Neuronal stem cell (in vitro differentiated cells): ENCODE measurements at regions not wholly inside any gene's neighbourhood (a gene's known extent, or its start where the extent isn't known, plus 50 kb on each side); places are given as distances from the start of the nearest gene placed in this dataset.

Experiments used
- DNase-seq: peaks from one replicate; pipeline ENCODE4 v3.0.0-alpha.2; 2013; ENCODE audit warnings: low spot score
- H2AFZ ChIP-seq: one replicate; pipeline ENCODE4 v1.6.1; 2013; ENCODE audit warnings: mild to moderate bottlenecking, low read length, inconsistent platforms
- H2AK5ac ChIP-seq: 2 replicates; pipeline ENCODE4 v1.6.1; 2013; ENCODE audit warnings: low read depth, mild to moderate bottlenecking, inconsistent platforms, low read length, moderate library complexity, mixed read lengths
- H2BK120ac ChIP-seq: 2 replicates; pipeline ENCODE4 v1.6.1; 2013; ENCODE audit warnings: low read depth, mild to moderate bottlenecking, inconsistent platforms, low read length, moderate library complexity, mixed read lengths
- H2BK12ac ChIP-seq: one replicate; pipeline ENCODE4 v1.6.1; 2013; ENCODE audit warnings: low read length, inconsistent platforms
- H2BK15ac ChIP-seq: 2 replicates; pipeline ENCODE4 v1.6.1; 2013; ENCODE audit warnings: mild to moderate bottlenecking, low read length, inconsistent platforms, mixed read lengths
- H2BK5ac ChIP-seq: one replicate; pipeline ENCODE4 v1.6.1; 2013; ENCODE audit warnings: inconsistent platforms, mild to moderate bottlenecking, low read length, moderate library complexity
- H3K14ac ChIP-seq: one replicate; pipeline ENCODE4 v1.6.1; 2013; ENCODE audit warnings: low read length, inconsistent platforms
- H3K18ac ChIP-seq: 2 replicates; pipeline ENCODE4 v1.6.1; 2013; ENCODE audit warnings: low read length, inconsistent platforms
- H3K23ac ChIP-seq: 2 replicates; pipeline ENCODE4 v1.6.1; 2013; ENCODE audit warnings: low read depth, mild to moderate bottlenecking, mixed read lengths, low read length, inconsistent platforms; ENCODE audit not compliant: poor library complexity
- H3K27ac ChIP-seq: replicated peaks from 3 replicates; pipeline ENCODE4 v1.5.1; 2013; ENCODE audit warnings: low read length, inconsistent platforms
- H3K27me3 ChIP-seq, 3 experiments: 2 replicates each; pipeline ENCODE4 v1.6.1; 2013; ENCODE audit warnings: low read length in 3 of 3, mild to moderate bottlenecking in 2 of 3, inconsistent platforms in 1 of 3, low read depth in 1 of 3, mixed read lengths in 1 of 3, moderate library complexity in 1 of 3; ENCODE audit not compliant: control insufficient read depth in 3 of 3, insufficient read depth in 3 of 3
- H3K36me3 ChIP-seq, 2 donors: replicated peaks in 1 of 2; 2 replicates each; pipeline ENCODE4 v1.6.1; 2013; ENCODE audit warnings: low read length in 2 of 2; ENCODE audit not compliant: control insufficient read depth in 2 of 2, insufficient read depth in 2 of 2
- H3K4ac ChIP-seq: 2 replicates; pipeline ENCODE4 v1.6.1; 2013; ENCODE audit warnings: inconsistent platforms, mild to moderate bottlenecking, low read length, moderate library complexity
- H3K4me1 ChIP-seq, 2 donors: 1 replicate in 1 of 2; 2 replicates in 1 of 2; pipeline ENCODE4 v1.6.1; 2013; ENCODE audit warnings: low read length in 2 of 2, low read depth in 1 of 2; ENCODE audit not compliant: control insufficient read depth in 2 of 2, insufficient read depth in 1 of 2
- H3K4me2 ChIP-seq: one replicate; pipeline ENCODE4 v1.6.1; 2013; ENCODE audit warnings: mild to moderate bottlenecking, low read length, inconsistent platforms; ENCODE audit not compliant: insufficient read depth, poor library complexity, severe bottlenecking
- H3K4me3 ChIP-seq, 2 donors: 2 replicates each; pipeline ENCODE4 v1.5.1; 2013; ENCODE audit warnings: low read length in 2 of 2, mild to moderate bottlenecking in 2 of 2, inconsistent platforms in 1 of 2, moderate library complexity in 1 of 2
- H3K79me1 ChIP-seq: one replicate; pipeline ENCODE4 v1.6.1; 2013; ENCODE audit warnings: low read depth, mild to moderate bottlenecking, inconsistent platforms, low read length, moderate library complexity
- H3K9ac ChIP-seq: one replicate; pipeline ENCODE4 v1.6.1; 2013; ENCODE audit warnings: mild to moderate bottlenecking, low read depth, low read length, inconsistent platforms; ENCODE audit not compliant: poor library complexity
- H3K9me3 ChIP-seq, 2 donors: replicated peaks in 1 of 2; 2 replicates each; pipeline versions ENCODE3 to v1.6.1; 2013; ENCODE audit warnings: low read length in 2 of 2, mild to moderate bottlenecking in 2 of 2, inconsistent platforms in 1 of 2, low read depth in 1 of 2, mixed read lengths in 1 of 2, moderate library complexity in 1 of 2; ENCODE audit not compliant: control insufficient read depth in 2 of 2, insufficient read depth in 1 of 2
- H4K8ac ChIP-seq: one replicate; pipeline ENCODE4 v1.6.1; 2013; ENCODE audit warnings: low read depth, mild to moderate bottlenecking, inconsistent platforms, low read length, moderate library complexity
- H4K91ac ChIP-seq: one replicate; pipeline ENCODE4 v1.6.1; 2013; ENCODE audit warnings: low read length, low read depth, mild to moderate bottlenecking, inconsistent platforms; ENCODE audit not compliant: poor library complexity
- WGBS, 2 donors: extraction: QIAGEN DNeasy Blood & Tissue Kit; methylation state at CpG; one replicate each; pipeline ENCODE4 v1.1.7; 2013; ENCODE audit warnings: missing lambda C conversion rate in 2 of 2, mixed read lengths in 1 of 2; ENCODE audit not compliant: insufficient read length in 2 of 2, insufficient replicate concordance in 1 of 2; ENCODE audit errors: extremely low coverage in 2 of 2; 5-methylcytosine and 5-hydroxymethylcytosine counted together

DNA sequence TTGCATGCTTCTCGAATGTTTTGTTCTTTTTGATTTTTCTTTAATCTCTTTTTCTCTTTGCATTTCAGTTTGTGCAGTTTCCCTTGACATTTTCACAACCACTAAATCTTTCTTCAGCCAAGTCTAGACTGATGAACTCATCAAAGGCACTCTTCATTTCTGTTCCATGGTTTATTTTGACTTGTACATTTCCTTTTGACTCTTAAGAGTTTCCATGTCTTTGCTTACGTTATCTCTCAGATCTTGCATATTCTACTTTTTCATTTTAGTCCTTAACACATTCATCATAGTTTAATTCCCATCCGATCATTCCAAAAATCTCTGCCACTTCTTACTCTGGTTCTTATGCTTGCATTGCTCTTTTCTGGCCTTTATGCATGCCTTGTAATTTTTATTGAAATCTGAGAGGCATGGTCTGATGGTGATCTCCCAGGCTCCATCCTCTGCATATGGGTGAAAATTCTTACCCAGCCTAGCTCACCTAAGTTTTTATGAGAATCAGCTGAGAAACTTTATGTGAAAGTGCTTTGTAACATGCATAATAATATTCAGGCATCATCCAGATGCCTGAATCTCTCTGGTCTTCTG, 202.8 kb upstream of the IGFBP3 start:
- Histone ChIP-seq H3K9ac (no peak overlapping the region), H2AK5ac (no peak overlapping the region), H3K4me3 (no peak overlapping the region), H3K4me1 (no peaks in the 10 kb centered on the region), H3K79me1 (no peaks in the 10 kb centered on the region), H3K27me3 (no peaks in the 10 kb centered on the region), H2AFZ (no peak overlapping the region), H3K23ac (no peak overlapping the region), H3K9me3 (no peaks in the 10 kb centered on the region), H3K36me3 (no peaks in the 10 kb centered on the region), H3K14ac (no peak overlapping the region), H3K4ac (no peak overlapping the region), H2BK5ac (no peak overlapping the region), H3K4me2 (no peak overlapping the region), H3K27ac (no peak overlapping the region), H2BK12ac (no peak overlapping the region), H3K18ac (no peak overlapping the region), H4K8ac (no peak overlapping the region), H2BK120ac (no peak overlapping the region), H2BK15ac (no peak overlapping the region), H4K91ac (no peak overlapping the region)
- no CpG with 5 or more reads among the region's 3 CpGs for WGBS, 2 donors
- DNase-seq: no peak

DNA sequence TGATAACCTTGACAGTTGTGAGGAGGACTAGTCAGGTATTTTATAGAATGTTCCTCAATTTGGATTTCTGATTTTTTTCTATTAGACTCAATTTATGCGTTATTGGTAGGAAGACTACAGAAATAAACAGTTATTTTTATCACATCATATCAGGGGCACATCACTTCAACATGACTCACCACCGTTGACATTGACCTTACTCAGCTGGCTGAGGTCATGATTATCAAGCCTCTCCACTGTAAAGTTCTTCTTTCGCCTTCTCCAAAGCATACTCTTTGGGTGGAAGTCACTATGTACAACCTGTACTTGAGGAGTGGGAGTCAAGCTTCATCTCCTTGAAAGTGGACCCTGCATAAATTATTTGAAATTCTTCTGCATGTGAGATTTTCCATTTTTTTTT, 194.3 kb upstream of the IGFBP3 start:
- Histone ChIP-seq H2BK5ac (no peak overlapping the region), H3K79me1 (no peaks in the 10 kb centered on the region), H3K36me3 (no peaks in the 10 kb centered on the region), H3K4me3 (no peak overlapping the region), H3K9ac (no peak overlapping the region), H3K14ac (no peak overlapping the region), H3K27ac (no peak overlapping the region), H3K4me1 (no peaks in the 10 kb centered on the region), H3K4me2 (no peak overlapping the region), H2AK5ac (no peak overlapping the region), H3K9me3 (no peaks in the 10 kb centered on the region), H3K18ac (no peak overlapping the region), H4K91ac (no peak overlapping the region), H3K23ac (no peak overlapping the region), H3K4ac (no peak overlapping the region), H2BK12ac (no peak overlapping the region), H2AFZ (no peak overlapping the region), H2BK15ac (no peak overlapping the region), H4K8ac (no peak overlapping the region), H3K27me3 (no peaks in the 10 kb centered on the region), H2BK120ac (no peak overlapping the region)
- no peak for DNase-seq
- whole genome bisulfite sequencing, 2 donors: no CpG with 5 or more reads among the region's 3 CpGs

- no peak overlapping the region for H3K27ac ChIP-seq
- H2AFZ ChIP-seq: no peak overlapping the region
- H3K18ac ChIP-seq: no peak overlapping the region
- H3K4ac ChIP-seq: no peak overlapping the region
- no peak overlapping the region for H2BK5ac ChIP-seq
- H2BK12ac ChIP-seq: no peak overlapping the region
- no peak for DNase-seq
- H2BK120ac ChIP-seq: no peak overlapping the region
- no peak overlapping the region for H4K8ac ChIP-seq
- no peak overlapping the region for H2AK5ac ChIP-seq
- H3K14ac ChIP-seq: no peak overlapping the region
- H3K9ac ChIP-seq: no peak overlapping the region
- H3K4me2 ChIP-seq: no peak overlapping the region
- no peaks in the 10 kb centered on the region for H3K79me1 ChIP-seq
- no peaks in the 10 kb centered on the region for H3K36me3 ChIP-seq
- H3K4me3 ChIP-seq: no peak overlapping the region
- no peak overlapping the region for H3K23ac ChIP-seq
- no peaks in the 10 kb centered on the region for H3K27me3 ChIP-seq
- no CpG with 5 or more reads among the region's 4 CpGs for WGBS, 2 donors
- peaks cover 1 to 7% of the 10 kb centered on the region in 2 donors for H3K9me3 ChIP-seq
- peaks cover 5% of the 10 kb centered on the region in 2 donors for H3K4me1 ChIP-seq
- no peak overlapping the region for H2BK15ac ChIP-seq
- H4K91ac ChIP-seq: no peak overlapping the region
Observed at GRCh38 chr7:46109437-46109836, 188.4 kb upstream of the IGFBP3 start.

DNA sequence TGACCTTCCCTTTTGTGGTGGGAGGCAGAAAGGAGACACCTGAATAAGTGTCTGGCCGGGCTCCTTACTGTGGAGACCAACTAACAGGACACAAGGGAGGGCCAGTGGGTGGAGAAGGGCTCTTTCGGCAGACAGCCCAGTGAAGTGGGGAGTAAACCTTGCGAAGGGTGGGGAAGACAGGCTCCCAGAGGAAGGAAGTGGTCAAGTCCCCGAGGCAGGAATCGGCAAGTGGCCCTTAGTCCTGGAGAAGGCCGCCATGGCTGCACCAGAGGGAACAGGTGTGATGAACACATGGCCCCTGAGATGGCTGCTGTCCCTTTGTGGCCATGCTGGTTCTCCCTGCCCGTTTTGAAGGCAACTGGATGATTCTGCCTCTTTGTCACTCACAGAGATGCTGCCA, 187.2 kb upstream of the IGFBP3 start:
- Histone ChIP-seq H3K14ac (no peak overlapping the region), H3K4me2 (no peak overlapping the region), H3K4me3 (no peak overlapping the region), H3K9ac (no peak overlapping the region), H2BK120ac (no peak overlapping the region), H3K9me3 (peaks cover 1 to 7% of the 10 kb centered on the region in 2 donors), H3K27ac (no peak overlapping the region), H3K4me1 (peaks cover 5% of the 10 kb centered on the region in 2 donors), H3K79me1 (no peaks in the 10 kb centered on the region), H2BK5ac (no peak overlapping the region), H3K18ac (peak overlapping the region; percentile 46), H4K8ac (no peak overlapping the region), H4K91ac (no peak overlapping the region), H2AFZ (peak overlapping the region; percentile 12), H3K36me3 (no peaks in the 10 kb centered on the region), H3K4ac (no peak overlapping the region), H3K23ac (no peak overlapping the region), H2AK5ac (no peak overlapping the region), H3K27me3 (no peaks in the 10 kb centered on the region), H2BK15ac (no peak overlapping the region), H2BK12ac (no peak overlapping the region)
- no CpG with 5 or more reads among the region's 7 CpGs for WGBS, 2 donors
- no peak for DNase-seq
